ENCODE measurements at regions not wholly inside any gene's neighbourhood (a gene's known extent, or its start where the extent isn't known, plus 50 kb on each side); places are given as distances from the start of the nearest gene placed in this dataset.

GRCh38 chr10:3656214-3656613 lies 128.8 kb downstream of the KLF6 start:
- Histone ChIP-seq H3K36me3 (replicated peaks in 1 of 2; ENCODE audit: control insufficient read depth in 1 of 2, insufficient read depth in 2 of 2, low read length in 1 of 2) (no peaks in the 10 kb centered on the region), H3K9me2 (no peaks in the 10 kb centered on the region), H3F3A (replicated peaks; ENCODE audit: insufficient read depth) (peaks cover 11% of the 10 kb centered on the region), H3K27me3 (ENCODE audit: insufficient read depth) (no peaks in the 10 kb centered on the region), H3K4me1 (ENCODE audit: control insufficient read depth in 1 of 2, insufficient read depth in 2 of 2, low read depth in 1 of 2, low read length in 1 of 2) (peaks cover 0 to 9% of the 10 kb centered on the region in 2 experiments; a peak in 2 of 4 replicates), H2AFZ (ENCODE audit: low read depth) (no peak overlapping the region), H4K20me1 (ENCODE audit: insufficient read depth) (no peaks in the 10 kb centered on the region), H3K4me3 (ENCODE audit: low read depth in 2 of 2, low read length in 1 of 2) (no peak overlapping the region), H3K9me3 (no peaks in the 10 kb centered on the region), H3K27ac (ENCODE audit: low read depth in 2 of 2, low read length in 1 of 2) (no peak overlapping the region), H3K79me2 (ENCODE audit: insufficient read depth) (no peaks in the 10 kb centered on the region), H3K4me2 (no peak overlapping the region), H3K9ac (no peak overlapping the region)
- TF ChIP-seq RAD21 (IDR thresholded peaks at IDR 0.05; ENCODE audit: low read length), result no peak
- ChIA-PET CTCF (interaction anchor here (0.7 kb wide), 1 partner anchor 50 kb away, joined by 3 read pairs; no protein-coding TSS in a partner anchor), POLR2A (no interaction called here)
- DNase-seq, result no peak
- 90% methylated on average over 3 of the region's 3 CpGs for WGBS (ENCODE audit: low lambda C conversion rate)

- Histone ChIP-seq H3K9ac (no peak overlapping the region), H3K79me2 (ENCODE audit: insufficient read depth) (no peaks in the 10 kb centered on the region), H4K20me1 (ENCODE audit: insufficient read depth) (no peaks in the 10 kb centered on the region), H3K27me3 (ENCODE audit: insufficient read depth) (no peaks in the 10 kb centered on the region), H3K9me3 (no peaks in the 10 kb centered on the region), H2AFZ (ENCODE audit: low read depth) (no peak overlapping the region), H3F3A (replicated peaks; ENCODE audit: insufficient read depth) (peaks cover 11% of the 10 kb centered on the region), H3K9me2 (no peaks in the 10 kb centered on the region), H3K4me2 (no peak overlapping the region), H3K27ac (ENCODE audit: low read depth in 2 of 2, low read length in 1 of 2) (no peak overlapping the region), H3K36me3 (replicated peaks in 1 of 2; ENCODE audit: control insufficient read depth in 1 of 2, insufficient read depth in 2 of 2, low read length in 1 of 2) (no peaks in the 10 kb centered on the region), H3K4me3 (ENCODE audit: low read depth in 2 of 2, low read length in 1 of 2) (no peak overlapping the region), H3K4me1 (ENCODE audit: control insufficient read depth in 1 of 2, insufficient read depth in 2 of 2, low read depth in 1 of 2, low read length in 1 of 2) (peaks cover 0 to 9% of the 10 kb centered on the region in 2 experiments; a peak in 2 of 4 replicates)
- ChIA-PET CTCF (interaction anchor here (0.7 kb wide), 1 partner anchor 50 kb away, joined by 3 read pairs; no protein-coding TSS in a partner anchor), POLR2A (no interaction called here)
- WGBS (ENCODE audit: low lambda C conversion rate), result 83% methylated on average over 7 of the region's 7 CpGs
- no peak for DNase-seq
- no peak for TF ChIP-seq YY1 (IDR thresholded peaks at IDR 0.05; ENCODE audit: low read depth)
- no peak for TF ChIP-seq RFX5 (IDR thresholded peaks at IDR 0.05; ENCODE audit: low read length)
- no peak for TF ChIP-seq IRF3 (IDR thresholded peaks at IDR 0.05; ENCODE audit: low read depth, low read length)
- TF ChIP-seq CHD2 (IDR thresholded peaks at IDR 0.05; ENCODE audit: low read length, partially characterized antibody), result no peak
- TF ChIP-seq NRF1 (IDR thresholded peaks at IDR 0.05; ENCODE audit: low read depth, low read length), result no peak
- no peak for TF ChIP-seq GATA2 (CRISPR knock-in tag; IDR thresholded peaks at IDR 0.05)
- no peak for TF ChIP-seq SMC3 (IDR thresholded peaks at IDR 0.05; ENCODE audit: low read depth, low read length)
- TF ChIP-seq SIN3A (IDR thresholded peaks at IDR 0.05; ENCODE audit: borderline replicate concordance, low read depth, low read length), result no peak
- TF ChIP-seq, protein P1, sequence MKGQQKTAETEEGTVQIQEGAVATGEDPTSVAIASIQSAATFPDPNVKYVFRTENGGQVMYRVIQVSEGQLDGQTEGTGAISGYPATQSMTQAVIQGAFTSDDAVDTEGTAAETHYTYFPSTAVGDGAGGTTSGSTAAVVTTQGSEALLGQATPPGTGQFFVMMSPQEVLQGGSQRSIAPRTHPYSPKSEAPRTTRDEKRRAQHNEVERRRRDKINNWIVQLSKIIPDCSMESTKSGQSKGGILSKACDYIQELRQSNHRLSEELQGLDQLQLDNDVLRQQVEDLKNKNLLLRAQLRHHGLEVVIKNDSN (IDR thresholded peaks at IDR 0.05; ENCODE audit: borderline replicate concordance, low read depth), result no peak
- TF ChIP-seq FOXJ3 (CRISPR knock-in tag; IDR thresholded peaks at IDR 0.05), result no peak
- TF ChIP-seq, protein P2, sequence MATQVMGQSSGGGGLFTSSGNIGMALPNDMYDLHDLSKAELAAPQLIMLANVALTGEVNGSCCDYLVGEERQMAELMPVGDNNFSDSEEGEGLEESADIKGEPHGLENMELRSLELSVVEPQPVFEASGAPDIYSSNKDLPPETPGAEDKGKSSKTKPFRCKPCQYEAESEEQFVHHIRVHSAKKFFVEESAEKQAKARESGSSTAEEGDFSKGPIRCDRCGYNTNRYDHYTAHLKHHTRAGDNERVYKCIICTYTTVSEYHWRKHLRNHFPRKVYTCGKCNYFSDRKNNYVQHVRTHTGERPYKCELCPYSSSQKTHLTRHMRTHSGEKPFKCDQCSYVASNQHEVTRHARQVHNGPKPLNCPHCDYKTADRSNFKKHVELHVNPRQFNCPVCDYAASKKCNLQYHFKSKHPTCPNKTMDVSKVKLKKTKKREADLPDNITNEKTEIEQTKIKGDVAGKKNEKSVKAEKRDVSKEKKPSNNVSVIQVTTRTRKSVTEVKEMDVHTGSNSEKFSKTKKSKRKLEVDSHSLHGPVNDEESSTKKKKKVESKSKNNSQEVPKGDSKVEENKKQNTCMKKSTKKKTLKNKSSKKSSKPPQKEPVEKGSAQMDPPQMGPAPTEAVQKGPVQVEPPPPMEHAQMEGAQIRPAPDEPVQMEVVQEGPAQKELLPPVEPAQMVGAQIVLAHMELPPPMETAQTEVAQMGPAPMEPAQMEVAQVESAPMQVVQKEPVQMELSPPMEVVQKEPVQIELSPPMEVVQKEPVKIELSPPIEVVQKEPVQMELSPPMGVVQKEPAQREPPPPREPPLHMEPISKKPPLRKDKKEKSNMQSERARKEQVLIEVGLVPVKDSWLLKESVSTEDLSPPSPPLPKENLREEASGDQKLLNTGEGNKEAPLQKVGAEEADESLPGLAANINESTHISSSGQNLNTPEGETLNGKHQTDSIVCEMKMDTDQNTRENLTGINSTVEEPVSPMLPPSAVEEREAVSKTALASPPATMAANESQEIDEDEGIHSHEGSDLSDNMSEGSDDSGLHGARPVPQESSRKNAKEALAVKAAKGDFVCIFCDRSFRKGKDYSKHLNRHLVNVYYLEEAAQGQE (IDR thresholded peaks at IDR 0.05; ENCODE audit: low read depth, low read length), result no peak
- no peak for TF ChIP-seq RXRA (IDR thresholded peaks at IDR 0.05; ENCODE audit: borderline replicate concordance, low read depth)
- TF ChIP-seq TAF1 (IDR thresholded peaks at IDR 0.05; ENCODE audit: borderline replicate concordance, low read depth, low read length), result no peak
- TF ChIP-seq EP300 (IDR thresholded peaks at IDR 0.05; ENCODE audit: borderline replicate concordance in 1 of 2, low read depth in 1 of 2, low read length in 1 of 2), result no peak
- no peak for TF ChIP-seq EZH2phosphoT487 (IDR thresholded peaks at IDR 0.05; ENCODE audit: borderline replicate concordance, low read depth)
- no peak for TF ChIP-seq USF2 (IDR thresholded peaks at IDR 0.05; ENCODE audit: borderline replicate concordance, low read depth, low read length)
- no peak for TF ChIP-seq RCOR1 (IDR thresholded peaks at IDR 0.05; ENCODE audit: low read length)
- no peak for TF ChIP-seq MAX (IDR thresholded peaks at IDR 0.05; ENCODE audit: low read depth)
- TF ChIP-seq MXI1 (IDR thresholded peaks at IDR 0.05; ENCODE audit: low read depth, low read length), result no peak
- no peak for TF ChIP-seq ELF1 (IDR thresholded peaks at IDR 0.05)
Measured at GRCh38 chr10:3655528-3655927, 129.5 kb downstream of the KLF6 start.

Measured in SK-N-SH (cell line).